NB4 (cell line): ENCODE measurements at regions not wholly inside any gene's neighbourhood (a gene's known extent, or its start where the extent isn't known, plus 50 kb on each side); places are given as distances from the start of the nearest gene placed in this dataset.

Experiments used
- CTCF ChIP-seq: IDR thresholded peaks from one replicate; pipeline ENCODE4 v1.5.1; 2012; ENCODE audit warnings: low read depth, low read length
- MAX ChIP-seq: IDR thresholded peaks from 2 replicates; pipeline ENCODE4 v1.6.1; 2011; ENCODE audit warnings: low read depth, low read length
- POLR2A ChIP-seq: IDR thresholded peaks from 2 replicates; pipeline ENCODE4 v1.6.1; 2011; ENCODE audit warnings: mild to moderate bottlenecking; ENCODE audit not compliant: insufficient read length; ENCODE audit errors: extremely low read depth

GRCh38 chr9:38120961-38121360, 51.9 kb upstream of the SHB start:
- TF ChIP-seq MAX (no peak), CTCF (no peak), POLR2A (no peak)
